ENCODE measurements at regions not wholly inside any gene's neighbourhood (a gene's known extent, or its start where the extent isn't known, plus 50 kb on each side); places are given as distances from the start of the nearest gene placed in this dataset.
"Not testable (repeated sequence)": the region's sequence is repeated elsewhere in the genome, so short reads cannot be mapped to it uniquely, and the experiment has no call there.

- Histone ChIP-seq H3K36me3 (ENCODE audit: control insufficient read depth, insufficient read depth, low read length) (no peaks in the 10 kb centered on the region), H3K9me3 (replicated peaks; ENCODE audit: control insufficient read depth, low read depth, low read length) (no peaks in the 10 kb centered on the region), H3K4me1 (ENCODE audit: control insufficient read depth, insufficient read depth, low read length) (no peaks in the 10 kb centered on the region), H3K27me3 (ENCODE audit: control insufficient read depth, insufficient read depth, low read length) (no peaks in the 10 kb centered on the region), H3K27ac (ENCODE audit: low read length) (no peak overlapping the region), H3K4me3 (ENCODE audit: low read length) (no peak overlapping the region)
- DNase-seq, result no peak
- 82% methylated on average over 8 of the region's 8 CpGs for WGBS (ENCODE audit: insufficient coverage)
These were observed 241.7 kb downstream of the SETD4 start for GRCh38 chr21:35818597-35818996.

GRCh38 chr21:35814858-35815619 lies 245.3 kb downstream of the SETD4 start:
- no peak overlapping the region for H3K27ac ChIP-seq (ENCODE audit: low read length)
- H3K27me3 ChIP-seq (ENCODE audit: control insufficient read depth, insufficient read depth, low read length), result no peaks in the 10 kb centered on the region
- H3K36me3 ChIP-seq (ENCODE audit: control insufficient read depth, insufficient read depth, low read length), result no peaks in the 10 kb centered on the region
- peak; percentile 15 for DNase-seq
- 70% methylated on average over 2 of the region's 5 CpGs for WGBS (ENCODE audit: insufficient coverage)
- H3K4me1 ChIP-seq (ENCODE audit: control insufficient read depth, insufficient read depth, low read length), result no peaks in the 10 kb centered on the region
- H3K9me3 ChIP-seq (replicated peaks; ENCODE audit: control insufficient read depth, low read depth, low read length), result no peaks in the 10 kb centered on the region
- no peak overlapping the region for H3K4me3 ChIP-seq (ENCODE audit: low read length)

GRCh38 chr21:35812679-35813078 lies 247.6 kb downstream of the SETD4 start:
- DNase-seq, result no peak
- Histone ChIP-seq H3K27ac (ENCODE audit: low read length) (no peak overlapping the region), H3K4me1 (ENCODE audit: control insufficient read depth, insufficient read depth, low read length) (no peaks in the 10 kb centered on the region), H3K36me3 (ENCODE audit: control insufficient read depth, insufficient read depth, low read length) (no peaks in the 10 kb centered on the region), H3K27me3 (ENCODE audit: control insufficient read depth, insufficient read depth, low read length) (no peaks in the 10 kb centered on the region), H3K4me3 (ENCODE audit: low read length) (no peak overlapping the region), H3K9me3 (replicated peaks; ENCODE audit: control insufficient read depth, low read depth, low read length) (no peaks in the 10 kb centered on the region)
- no CpG with 5 or more reads among the region's 9 CpGs for WGBS (ENCODE audit: insufficient coverage)

GRCh38 chr21:35811191-35811806 lies 249.0 kb downstream of the SETD4 start:
- H3K9me3 ChIP-seq (replicated peaks; ENCODE audit: control insufficient read depth, low read depth, low read length), result no peaks in the 10 kb centered on the region
- no peak for DNase-seq
- 84% methylated on average over 8 of the region's 10 CpGs for WGBS (ENCODE audit: insufficient coverage)

GRCh38 chr21:35810431-35810970 lies 249.8 kb downstream of the SETD4 start:
- no peaks in the 10 kb centered on the region for H3K9me3 ChIP-seq (replicated peaks; ENCODE audit: control insufficient read depth, low read depth, low read length)
- no peaks in the 10 kb centered on the region for H3K4me1 ChIP-seq (ENCODE audit: control insufficient read depth, insufficient read depth, low read length)
- no peaks in the 10 kb centered on the region for H3K36me3 ChIP-seq (ENCODE audit: control insufficient read depth, insufficient read depth, low read length)
- H3K4me3 ChIP-seq (ENCODE audit: low read length), result no peak overlapping the region
- no peaks in the 10 kb centered on the region for H3K27me3 ChIP-seq (ENCODE audit: control insufficient read depth, insufficient read depth, low read length)
- DNase-seq, result no peak
- no peak overlapping the region for H3K27ac ChIP-seq (ENCODE audit: low read length)
- WGBS (ENCODE audit: insufficient coverage), result 81% methylated on average over 2 of the region's 7 CpGs

More at GRCh38 chr21:35811191-35811806, 249.0 kb downstream of the SETD4 start:
- Histone ChIP-seq H3K27me3 (ENCODE audit: control insufficient read depth, insufficient read depth, low read length) (no peaks in the 10 kb centered on the region), H3K4me1 (ENCODE audit: control insufficient read depth, insufficient read depth, low read length) (no peaks in the 10 kb centered on the region), H3K36me3 (ENCODE audit: control insufficient read depth, insufficient read depth, low read length) (no peaks in the 10 kb centered on the region), H3K27ac (ENCODE audit: low read length) (no peak overlapping the region), H3K4me3 (ENCODE audit: low read length) (no peak overlapping the region)

GRCh38 chr21:35801391-35801790 lies 258.9 kb downstream of the SETD4 start:
- H3K27me3 ChIP-seq (ENCODE audit: control insufficient read depth, insufficient read depth, low read length), result no peaks in the 10 kb centered on the region
- 67% methylated on average over 2 of the region's 4 CpGs for WGBS (ENCODE audit: insufficient coverage)
- no peaks in the 10 kb centered on the region for H3K9me3 ChIP-seq (replicated peaks; ENCODE audit: control insufficient read depth, low read depth, low read length)
- no peaks in the 10 kb centered on the region for H3K36me3 ChIP-seq (ENCODE audit: control insufficient read depth, insufficient read depth, low read length)
- no peaks in the 10 kb centered on the region for H3K4me1 ChIP-seq (ENCODE audit: control insufficient read depth, insufficient read depth, low read length)
- no peak for DNase-seq
- no peak overlapping the region for H3K27ac ChIP-seq (ENCODE audit: low read length)
- H3K4me3 ChIP-seq (ENCODE audit: low read length), result no peak overlapping the region

GRCh38 chr21:35800796-35801385 lies 259.4 kb downstream of the SETD4 start:
- 82% methylated on average over 6 of the region's 9 CpGs for WGBS (ENCODE audit: insufficient coverage)

GRCh38 chr21:35796844-35797243 lies 263.5 kb downstream of the SETD4 start:
- no peaks in the 10 kb centered on the region for H3K36me3 ChIP-seq (ENCODE audit: control insufficient read depth, insufficient read depth, low read length)
- H3K27ac ChIP-seq (ENCODE audit: low read length), result no peak overlapping the region
- H3K27me3 ChIP-seq (ENCODE audit: control insufficient read depth, insufficient read depth, low read length), result no peaks in the 10 kb centered on the region
- no CpG with 5 or more reads among the region's 2 CpGs for WGBS (ENCODE audit: insufficient coverage)
- no peaks in the 10 kb centered on the region for H3K4me1 ChIP-seq (ENCODE audit: control insufficient read depth, insufficient read depth, low read length)
- no peaks in the 10 kb centered on the region for H3K9me3 ChIP-seq (replicated peaks; ENCODE audit: control insufficient read depth, low read depth, low read length)
- no peak overlapping the region for H3K4me3 ChIP-seq (ENCODE audit: low read length)
- DNase-seq, result no peak

More at GRCh38 chr21:35800796-35801385, 259.4 kb downstream of the SETD4 start:
- H3K9me3 ChIP-seq (replicated peaks; ENCODE audit: control insufficient read depth, low read depth, low read length); H3K36me3 ChIP-seq (ENCODE audit: control insufficient read depth, insufficient read depth, low read length); DNase-seq; H3K27me3 ChIP-seq (ENCODE audit: control insufficient read depth, insufficient read depth, low read length); H3K4me1 ChIP-seq (ENCODE audit: control insufficient read depth, insufficient read depth, low read length); H3K27ac ChIP-seq (ENCODE audit: low read length); H3K4me3 ChIP-seq (ENCODE audit: low read length): not testable (repeated sequence)

- H3K4me3 ChIP-seq (ENCODE audit: low read length); H3K27me3 ChIP-seq (ENCODE audit: control insufficient read depth, insufficient read depth, low read length); H3K36me3 ChIP-seq (ENCODE audit: control insufficient read depth, insufficient read depth, low read length); H3K27ac ChIP-seq (ENCODE audit: low read length); H3K4me1 ChIP-seq (ENCODE audit: control insufficient read depth, insufficient read depth, low read length); DNase-seq; H3K9me3 ChIP-seq (replicated peaks; ENCODE audit: control insufficient read depth, low read depth, low read length): not testable (repeated sequence)
- 100% methylated on average over 1 of the region's 4 CpGs for WGBS (ENCODE audit: insufficient coverage)
These were observed 265.8 kb downstream of the SETD4 start for GRCh38 chr21:35794527-35794926.

GRCh38 chr21:35792569-35793305 lies 267.6 kb downstream of the SETD4 start:
- no peak overlapping the region for H3K4me3 ChIP-seq (ENCODE audit: low read length)
- no peaks in the 10 kb centered on the region for H3K27me3 ChIP-seq (ENCODE audit: control insufficient read depth, insufficient read depth, low read length)
- H3K4me1 ChIP-seq (ENCODE audit: control insufficient read depth, insufficient read depth, low read length), result no peaks in the 10 kb centered on the region
- WGBS (ENCODE audit: insufficient coverage), result no CpG with 5 or more reads among the region's 5 CpGs
- no peaks in the 10 kb centered on the region for H3K9me3 ChIP-seq (replicated peaks; ENCODE audit: control insufficient read depth, low read depth, low read length)
- DNase-seq, result no peak
- H3K36me3 ChIP-seq (ENCODE audit: control insufficient read depth, insufficient read depth, low read length), result no peaks in the 10 kb centered on the region
- no peak overlapping the region for H3K27ac ChIP-seq (ENCODE audit: low read length)
